CD4-positive, CD25-positive, alpha-beta regulatory T cell (primary cell): ENCODE measurements at regions not wholly inside any gene's neighbourhood (a gene's known extent, or its start where the extent isn't known, plus 50 kb on each side); places are given as distances from the start of the nearest gene placed in this dataset.

Source experiments
- ATAC-seq, 2 donors: fragments of 150-1000 bp; cut with Tn5 transposase; one replicate each; pipeline ENCODE4 v1.10.0; 2021; ENCODE audit warnings: low read depth in 2 of 2, moderate number of reproducible peaks in 2 of 2, moderate library complexity in 1 of 2
- DNase-seq, 3 donors: peaks; one replicate each; pipeline versions ENCODE4 v3.0.0 to v3.0.0-alpha.2; 2012 to 2022; ENCODE audit warnings: mixed read lengths in 1 of 3
- H3K27ac ChIP-seq: one replicate; pipeline ENCODE4 v1.7.0; 2013; ENCODE audit warnings: mild to moderate bottlenecking, low read length; ENCODE audit not compliant: insufficient read depth, poor library complexity, severe bottlenecking
- H3K27me3 ChIP-seq: one replicate; pipeline ENCODE4 v1.7.0; 2013; ENCODE audit warnings: low read length; ENCODE audit not compliant: control insufficient read depth, insufficient read depth
- H3K36me3 ChIP-seq: one replicate; pipeline ENCODE4 v1.7.0; 2013; ENCODE audit warnings: mild to moderate bottlenecking, low read length, moderate library complexity; ENCODE audit not compliant: control insufficient read depth, insufficient read depth
- H3K4me1 ChIP-seq: 2 replicates; pipeline ENCODE4 v1.7.0; 2013; ENCODE audit warnings: mild to moderate bottlenecking, low read length; ENCODE audit not compliant: insufficient read depth, control insufficient read depth, poor library complexity, severe bottlenecking
- H3K4me3 ChIP-seq: one replicate; pipeline ENCODE4 v1.7.0; 2013; ENCODE audit warnings: low read depth, mild to moderate bottlenecking, low read length, moderate library complexity
- H3K9me3 ChIP-seq, 2 experiments: 1 replicate in 1 of 2; 2 replicates in 1 of 2; pipeline ENCODE4 v1.7.0; 2013; ENCODE audit warnings: low read length in 2 of 2, mild to moderate bottlenecking in 1 of 2, moderate library complexity in 1 of 2; ENCODE audit not compliant: control insufficient read depth in 2 of 2
- H3K27ac Mint-ChIP-seq, 3 donors: one replicate each; pipeline ENCODE4 v1.8.0; 2020 to 2022; ENCODE audit warnings: mild to moderate bottlenecking in 3 of 3, mixed read lengths in 3 of 3, moderate library complexity in 2 of 3
- H3K27me3 Mint-ChIP-seq: one replicate; pipeline ENCODE4 v1.8.0; 2022; ENCODE audit warnings: mild to moderate bottlenecking, mixed read lengths
- H3K36me3 Mint-ChIP-seq: one replicate; pipeline ENCODE4 v1.8.0; 2020; ENCODE audit warnings: mixed read lengths
- H3K4me1 Mint-ChIP-seq, 4 donors: one replicate each; pipeline ENCODE4 v1.8.0; 2020 to 2022; ENCODE audit warnings: mixed read lengths in 4 of 4, mild to moderate bottlenecking in 1 of 4
- H3K4me3 Mint-ChIP-seq, 4 donors: one replicate each; pipeline ENCODE4 v1.8.0; 2020 to 2022; ENCODE audit warnings: mild to moderate bottlenecking in 4 of 4, mixed read lengths in 4 of 4, moderate library complexity in 3 of 4
- H3K9me3 Mint-ChIP-seq, 7 donors: one replicate each; pipeline ENCODE4 v1.8.0; 2020 to 2022; ENCODE audit warnings: mixed read lengths in 7 of 7, mild to moderate bottlenecking in 3 of 7, moderate library complexity in 2 of 7

DNA sequence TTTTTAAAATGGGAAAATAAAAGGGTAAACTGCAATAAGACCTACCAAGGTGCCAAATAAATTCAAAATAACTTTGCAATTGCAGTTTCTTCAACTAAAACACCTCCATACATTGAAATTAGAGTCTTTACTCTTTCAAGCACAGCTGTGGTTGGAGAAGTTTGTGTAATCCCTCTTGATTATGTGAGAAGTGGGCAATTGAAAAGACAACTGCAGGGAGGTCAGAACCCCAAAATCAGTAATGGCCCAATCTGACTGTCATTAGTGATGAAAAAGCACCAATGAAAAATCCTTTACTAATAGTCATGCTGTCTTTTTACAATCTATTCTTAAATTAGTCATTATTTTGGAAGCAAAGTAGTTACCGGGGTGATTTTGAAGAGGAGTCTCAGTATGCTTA lies 116.7 kb upstream of the RGMB start:
- H3K27ac ChIP-seq, result no peak overlapping the region
- peaks cover 0 to 1% (median 0%) of the 10 kb centered on the region in 7 donors for H3K9me3 Mint-ChIP-seq
- H3K4me1 ChIP-seq, result no peaks in the 10 kb centered on the region
- H3K27ac Mint-ChIP-seq, result no peak overlapping the region
- H3K36me3 ChIP-seq, result no peaks in the 10 kb centered on the region
- ATAC-seq, result no peak
- no peak overlapping the region for H3K4me3 Mint-ChIP-seq
- no peak for DNase-seq
- H3K4me3 ChIP-seq, result no peak overlapping the region
- no peaks in the 10 kb centered on the region for H3K9me3 ChIP-seq
- peaks cover 0 to 2% (median 0%) of the 10 kb centered on the region in 4 donors for H3K4me1 Mint-ChIP-seq
- H3K27me3 ChIP-seq, result no peaks in the 10 kb centered on the region
- H3K27me3 Mint-ChIP-seq, result peaks cover 5% of the 10 kb centered on the region
- no peaks in the 10 kb centered on the region for H3K36me3 Mint-ChIP-seq

DNA sequence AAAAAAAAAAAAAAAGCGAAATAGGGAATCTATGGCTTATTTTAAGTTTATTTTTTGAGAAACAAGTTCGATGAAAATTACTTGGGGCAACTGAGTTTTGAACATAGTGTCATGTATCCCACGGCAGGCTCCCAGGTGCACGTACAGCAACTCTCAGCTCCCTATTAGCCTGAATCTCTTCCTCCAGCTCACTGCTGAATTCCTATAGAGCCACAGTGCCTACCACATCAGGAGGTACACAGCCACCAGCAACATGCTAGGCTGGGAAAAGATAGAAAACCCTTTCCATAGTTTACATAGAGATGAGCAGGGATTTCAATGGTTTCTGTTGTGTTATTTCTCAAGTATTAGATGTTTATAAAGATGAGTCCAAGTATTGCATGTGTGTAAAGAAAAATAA lies 115.9 kb upstream of the RGMB start:
- H3K4me1 ChIP-seq, result no peaks in the 10 kb centered on the region
- H3K27me3 ChIP-seq, result no peaks in the 10 kb centered on the region
- Mint-ChIP-seq H3K27ac (no peak overlapping the region), H3K9me3 (peaks cover 0 to 2% (median 0%) of the 10 kb centered on the region in 7 donors), H3K4me1 (peaks cover 0 to 2% (median 0%) of the 10 kb centered on the region in 4 donors), H3K27me3 (peaks cover 5% of the 10 kb centered on the region), H3K4me3 (no peak overlapping the region), H3K36me3 (no peaks in the 10 kb centered on the region)
- DNase-seq (no peak), ATAC-seq (no peak)
- no peak overlapping the region for H3K27ac ChIP-seq
- no peaks in the 10 kb centered on the region for H3K36me3 ChIP-seq
- no peak overlapping the region for H3K4me3 ChIP-seq
- no peaks in the 10 kb centered on the region for H3K9me3 ChIP-seq

DNA sequence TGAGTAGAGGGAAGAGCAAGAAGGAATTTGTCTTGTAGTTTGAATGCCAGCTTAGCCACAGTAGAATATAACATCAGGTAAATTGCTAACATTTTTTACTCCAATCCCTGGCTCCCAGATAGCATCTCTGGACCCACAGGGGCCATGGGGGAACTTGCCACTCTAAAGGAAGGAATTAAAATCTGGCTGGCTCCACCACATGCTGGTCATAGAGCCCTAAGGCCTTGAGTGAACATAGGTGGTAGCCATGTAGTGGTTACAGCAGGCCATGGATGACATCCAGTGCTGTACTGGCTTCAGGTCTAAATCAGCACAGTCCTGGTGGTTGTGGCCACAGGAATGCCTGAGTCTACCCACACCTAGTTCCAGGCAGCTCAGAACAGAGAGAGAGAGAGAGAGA lies 109.9 kb upstream of the RGMB start:
- Mint-ChIP-seq H3K27ac (peak overlapping the region in 1 of 3 donors; percentile 72), H3K36me3 (peaks cover 3% of the 10 kb centered on the region), H3K4me1 (no peaks in the 10 kb centered on the region), H3K4me3 (no peak overlapping the region), H3K9me3 (peaks cover 0 to 5% (median 3%) of the 10 kb centered on the region in 7 donors), H3K27me3 (peaks cover 5% of the 10 kb centered on the region)
- ATAC-seq, result no peak
- H3K36me3 ChIP-seq, result no peaks in the 10 kb centered on the region
- H3K4me1 ChIP-seq, result no peaks in the 10 kb centered on the region
- no peak overlapping the region for H3K27ac ChIP-seq
- DNase-seq, result no peak
- H3K4me3 ChIP-seq, result no peak overlapping the region
- no peaks in the 10 kb centered on the region for H3K9me3 ChIP-seq
- H3K27me3 ChIP-seq, result no peaks in the 10 kb centered on the region

DNA sequence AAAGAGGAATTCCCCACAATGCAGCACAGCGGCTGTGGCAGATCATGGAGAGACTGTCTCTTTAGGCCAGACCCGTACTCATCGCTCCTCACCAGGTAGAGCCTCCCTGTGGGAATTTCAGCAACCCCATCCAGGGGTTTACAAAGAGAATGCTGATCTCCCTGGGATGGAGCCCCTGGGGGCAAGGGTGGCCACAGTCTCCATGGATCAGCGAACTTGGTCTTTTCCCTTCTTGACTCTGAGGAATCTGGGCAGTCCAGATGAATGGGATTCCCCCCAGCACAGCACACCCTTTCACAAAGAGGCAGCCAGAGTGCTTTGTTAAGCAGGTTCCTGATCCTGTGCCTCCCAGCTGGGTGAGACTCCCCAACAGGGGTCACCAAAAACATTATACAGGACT lies 108.7 kb upstream of the RGMB start:
- Histone ChIP-seq H3K36me3 (no peaks in the 10 kb centered on the region), H3K27ac (no peak overlapping the region), H3K27me3 (no peaks in the 10 kb centered on the region), H3K9me3 (no peaks in the 10 kb centered on the region), H3K4me3 (no peak overlapping the region), H3K4me1 (no peaks in the 10 kb centered on the region)
- ATAC-seq (no peak), DNase-seq (no peak)
- H3K9me3 Mint-ChIP-seq, result peaks cover 2 to 5% (median 3%) of the 10 kb centered on the region in 7 donors
- no peaks in the 10 kb centered on the region for H3K4me1 Mint-ChIP-seq
- no peak overlapping the region for H3K4me3 Mint-ChIP-seq
- H3K27me3 Mint-ChIP-seq, result no peaks in the 10 kb centered on the region
- peaks cover 3% of the 10 kb centered on the region for H3K36me3 Mint-ChIP-seq
- no peak overlapping the region for H3K27ac Mint-ChIP-seq

DNA sequence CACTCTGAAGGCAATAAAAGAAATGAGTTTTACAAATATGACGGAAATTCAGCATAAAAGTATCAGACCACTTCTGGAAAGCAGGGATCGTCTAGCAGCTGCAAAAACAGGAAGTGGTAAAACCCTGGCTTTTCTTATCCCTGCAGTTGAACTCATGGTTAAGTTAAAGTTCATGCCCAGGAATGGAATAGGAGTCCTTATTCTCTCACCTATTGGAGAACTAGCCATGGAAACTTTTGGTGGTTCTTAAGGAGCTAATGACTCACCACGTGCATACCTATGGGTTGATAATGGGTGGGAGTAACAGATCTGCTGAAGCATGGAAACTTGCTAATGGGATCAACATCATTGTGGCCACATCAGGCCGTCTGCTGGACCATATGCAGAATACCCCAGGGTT lies 93.5 kb upstream of the RGMB start:
- Mint-ChIP-seq H3K9me3 (peaks cover 0 to 8% (median 2%) of the 10 kb centered on the region in 7 donors), H3K27ac (no peak overlapping the region), H3K27me3 (no peaks in the 10 kb centered on the region), H3K4me1 (no peaks in the 10 kb centered on the region), H3K4me3 (no peak overlapping the region), H3K36me3 (no peaks in the 10 kb centered on the region)
- Histone ChIP-seq H3K9me3 (no peaks in the 10 kb centered on the region), H3K36me3 (no peaks in the 10 kb centered on the region), H3K27me3 (no peaks in the 10 kb centered on the region), H3K4me3 (no peak overlapping the region), H3K4me1 (no peaks in the 10 kb centered on the region), H3K27ac (no peak overlapping the region)
- ATAC-seq (no peak), DNase-seq (no peak)

DNA sequence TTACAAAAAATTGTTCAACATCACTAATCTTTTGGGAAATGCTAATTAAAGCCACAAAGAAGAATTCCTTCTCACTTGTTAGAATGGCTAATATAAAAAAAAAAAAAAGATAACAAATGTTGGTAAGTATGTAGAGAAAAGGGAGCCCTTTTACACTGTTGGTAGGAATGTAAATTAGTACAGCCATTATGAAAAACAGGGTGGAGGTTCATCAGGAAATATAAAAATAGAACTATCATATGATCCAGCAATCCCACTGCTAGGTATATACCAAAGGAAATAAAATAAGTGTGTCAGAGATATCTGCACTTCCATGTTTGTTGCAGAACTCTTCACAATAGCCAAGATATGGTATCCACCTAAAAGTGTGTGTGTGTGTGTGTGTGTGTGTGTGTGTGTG lies 83.5 kb upstream of the RGMB start:
- Mint-ChIP-seq H3K27ac (no peak overlapping the region), H3K27me3 (peaks cover 4% of the 10 kb centered on the region), H3K4me1 (no peaks in the 10 kb centered on the region), H3K36me3 (no peaks in the 10 kb centered on the region), H3K4me3 (no peak overlapping the region), H3K9me3 (peaks cover 0 to 22% (median 5%) of the 10 kb centered on the region in 7 donors)
- H3K36me3 ChIP-seq, result no peaks in the 10 kb centered on the region
- DNase-seq, result no peak
- no peak overlapping the region for H3K4me3 ChIP-seq
- H3K27ac ChIP-seq, result no peak overlapping the region
- no peak for ATAC-seq
- no peaks in the 10 kb centered on the region for H3K27me3 ChIP-seq
- H3K4me1 ChIP-seq, result no peaks in the 10 kb centered on the region
- peaks cover 4 to 6% of the 10 kb centered on the region in 2 experiments for H3K9me3 ChIP-seq

DNA sequence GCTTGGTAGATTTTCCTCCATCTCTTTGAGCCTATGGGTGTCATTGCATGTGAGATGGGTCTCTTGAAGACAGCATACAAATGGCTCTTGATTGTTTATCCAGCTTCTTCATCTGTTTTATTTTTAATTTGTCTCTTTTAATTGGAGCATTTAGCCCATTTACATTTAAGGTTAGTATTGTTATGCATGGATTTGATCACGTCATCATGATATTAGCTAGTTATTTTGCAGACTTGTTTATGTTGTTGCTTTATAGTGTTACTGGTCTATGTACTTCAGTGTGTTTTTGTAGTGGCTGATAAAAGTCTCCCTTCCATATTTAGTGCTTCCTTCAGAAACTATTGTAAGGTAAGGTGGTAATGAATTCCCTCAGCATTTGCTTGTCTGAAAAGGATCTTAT lies 78.6 kb upstream of the RGMB start:
- H3K27me3 ChIP-seq, result no peaks in the 10 kb centered on the region
- Mint-ChIP-seq H3K4me3 (no peak overlapping the region), H3K27me3 (peaks cover 14% of the 10 kb centered on the region), H3K27ac (no peak overlapping the region), H3K4me1 (no peaks in the 10 kb centered on the region), H3K9me3 (peaks cover 0 to 24% (median 5%) of the 10 kb centered on the region in 7 donors), H3K36me3 (no peaks in the 10 kb centered on the region)
- peaks cover 4 to 6% of the 10 kb centered on the region in 2 experiments for H3K9me3 ChIP-seq
- no peak overlapping the region for H3K27ac ChIP-seq
- DNase-seq (no peak), ATAC-seq (no peak)
- H3K4me3 ChIP-seq, result no peak overlapping the region
- no peaks in the 10 kb centered on the region for H3K36me3 ChIP-seq
- no peaks in the 10 kb centered on the region for H3K4me1 ChIP-seq

DNA sequence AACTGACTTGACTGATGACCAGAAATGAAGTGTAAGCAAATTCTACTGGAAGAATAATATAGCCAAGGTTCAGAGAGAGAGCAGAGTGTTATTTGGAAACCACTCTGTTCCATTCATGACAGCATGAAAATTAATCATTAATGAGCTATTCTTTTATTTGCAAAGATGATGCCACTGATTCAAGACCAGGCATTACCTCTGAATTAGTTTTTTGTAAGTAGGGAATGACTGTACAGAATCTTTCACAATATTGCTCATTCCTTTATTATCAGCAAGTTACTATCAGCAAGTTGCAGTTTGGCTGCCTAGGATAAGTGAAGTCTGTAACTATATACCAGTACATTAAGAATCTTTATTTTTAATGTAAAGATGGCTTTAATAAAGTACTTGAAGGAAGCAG lies 75.1 kb upstream of the RGMB start:
- H3K27me3 ChIP-seq, result no peaks in the 10 kb centered on the region
- peaks cover 2 to 39% (median 9%) of the 10 kb centered on the region in 7 donors for H3K9me3 Mint-ChIP-seq
- no peaks in the 10 kb centered on the region for H3K4me1 Mint-ChIP-seq
- DNase-seq (no peak), ATAC-seq (no peak)
- no peak overlapping the region for H3K4me3 ChIP-seq
- H3K27ac ChIP-seq, result no peak overlapping the region
- H3K36me3 Mint-ChIP-seq, result no peaks in the 10 kb centered on the region
- no peaks in the 10 kb centered on the region for H3K9me3 ChIP-seq
- H3K27ac Mint-ChIP-seq, result no peak overlapping the region
- H3K4me3 Mint-ChIP-seq, result no peak overlapping the region
- H3K27me3 Mint-ChIP-seq, result peaks cover 12% of the 10 kb centered on the region
- no peaks in the 10 kb centered on the region for H3K36me3 ChIP-seq
- H3K4me1 ChIP-seq, result no peaks in the 10 kb centered on the region
